Hepatocyte (in vitro differentiated cells): ENCODE measurements at regions not wholly inside any gene's neighbourhood (a gene's known extent, or its start where the extent isn't known, plus 50 kb on each side); places are given as distances from the start of the nearest gene placed in this dataset.

Experiments used
- DNase-seq: peaks from one replicate; pipeline ENCODE4 v3.0.0-alpha.2; 2016; ENCODE audit warnings: low spot score
- H2AFZ ChIP-seq: fragments of 200-600 bp; sonication (generic); 2 replicates; pipeline ENCODE4 v1.6.0; 2016; ENCODE audit warnings: antibody characterized with exemption, mild to moderate bottlenecking
- H3K27ac ChIP-seq: fragments of 200-600 bp; sonication (generic); 2 replicates; pipeline ENCODE4 v1.5.1; 2016; ENCODE audit warnings: mild to moderate bottlenecking
- H3K27me3 ChIP-seq: fragments of 200-600 bp; sonication (generic); 2 replicates; pipeline ENCODE4 v1.6.1; 2016
- H3K36me3 ChIP-seq: fragments of 200-600 bp; sonication (generic); replicated peaks from 2 replicates; pipeline ENCODE4 v1.5.1; 2016; ENCODE audit warnings: low read depth; ENCODE audit not compliant: insufficient read depth
- H3K4me1 ChIP-seq: fragments of 200-600 bp; sonication (generic); 2 replicates; pipeline ENCODE4 v1.5.1; 2016; ENCODE audit warnings: mild to moderate bottlenecking, moderate library complexity; ENCODE audit not compliant: insufficient read depth
- H3K4me2 ChIP-seq: fragments of 200-600 bp; sonication (generic); 2 replicates; pipeline ENCODE4 v1.6.0; 2016
- H3K4me3 ChIP-seq: fragments of 200-600 bp; sonication (generic); 2 replicates; pipeline ENCODE4 v1.5.1; 2016; ENCODE audit warnings: mild to moderate bottlenecking
- H3K79me2 ChIP-seq: fragments of 200-600 bp; sonication (generic); 2 replicates; pipeline ENCODE4 v1.6.0; 2017; ENCODE audit warnings: mild to moderate bottlenecking
- H3K9me2 ChIP-seq: fragments of 200-600 bp; sonication (generic); replicated peaks from 2 replicates; pipeline ENCODE4 v1.6.0; 2017; ENCODE audit warnings: mild to moderate bottlenecking; ENCODE audit not compliant: insufficient read depth
- H3K9me3 ChIP-seq: fragments of 200-600 bp; sonication (generic); 2 replicates; pipeline ENCODE4 v1.5.1; 2016; ENCODE audit warnings: low read depth, mild to moderate bottlenecking
- H4K20me1 ChIP-seq: fragments of 200-600 bp; sonication (generic); 2 replicates; pipeline ENCODE4 v1.6.0; 2016; ENCODE audit warnings: mild to moderate bottlenecking; ENCODE audit not compliant: insufficient read depth, poor library complexity, severe bottlenecking
- CTCF ChIP-seq: fragments of 200-600 bp; sonication (generic); IDR thresholded peaks from 2 replicates; pipeline ENCODE4 v1.5.1; 2016; ENCODE audit warnings: antibody characterized with exemption, mild to moderate bottlenecking; ENCODE audit not compliant: poor library complexity
- EZH2 ChIP-seq: fragments of 200-600 bp; sonication (generic); IDR thresholded peaks from 2 replicates; pipeline ENCODE4 v1.6.1; 2016; ENCODE audit warnings: antibody characterized with exemption, mild to moderate bottlenecking, borderline replicate concordance
- EZH2phosphoT487 ChIP-seq: fragments of 200-600 bp; sonication (generic); IDR thresholded peaks from one replicate; pipeline ENCODE4 v1.6.1; 2018; ENCODE audit warnings: antibody characterized with exemption, mild to moderate bottlenecking, low read depth, moderate library complexity; ENCODE audit not compliant: unreplicated experiment, severe bottlenecking
- WGBS: methylation state at CpG from one replicate; pipeline ENCODE4 v1.1.6; 2016; ENCODE audit warnings: low lambda C conversion rate; ENCODE audit errors: missing lambda C conversion rate; 5-methylcytosine and 5-hydroxymethylcytosine counted together

GRCh38 chr1:239224100-239224499 is 162.3 kb upstream of the CHRM3 start:
- Histone ChIP-seq H3K36me3 (no peaks in the 10 kb centered on the region), H3K27me3 (no peaks in the 10 kb centered on the region), H3K9me2 (no peaks in the 10 kb centered on the region), H3K27ac (no peak overlapping the region), H3K9me3 (peaks cover 13% of the 10 kb centered on the region), H3K4me3 (no peak overlapping the region), H3K4me2 (no peak overlapping the region), H4K20me1 (no peaks in the 10 kb centered on the region), H2AFZ (no peak overlapping the region), H3K4me1 (no peaks in the 10 kb centered on the region), H3K79me2 (no peaks in the 10 kb centered on the region)
- 88% methylated on average over 2 of the region's 2 CpGs for WGBS
- TF ChIP-seq EZH2phosphoT487, result no peak
- no peak for TF ChIP-seq CTCF
- no peak for TF ChIP-seq EZH2
- no peak for DNase-seq

- WGBS, result 70% methylated on average over 1 of the region's 1 CpG
- Histone ChIP-seq H4K20me1 (no peaks in the 10 kb centered on the region), H3K27ac (no peak overlapping the region)
Observed at GRCh38 chr1:239222999-239223398, 163.4 kb upstream of the CHRM3 start.

GRCh38 chr1:239221656-239222055 is 164.7 kb upstream of the CHRM3 start:
- H4K20me1 ChIP-seq, result no peaks in the 10 kb centered on the region
- no peak for TF ChIP-seq CTCF
- TF ChIP-seq EZH2phosphoT487, result no peak
- H3K4me2 ChIP-seq, result no peak overlapping the region
- peaks cover 13% of the 10 kb centered on the region for H3K9me3 ChIP-seq
- DNase-seq, result no peak
- no peak overlapping the region for H3K27ac ChIP-seq
- H3K4me3 ChIP-seq, result no peak overlapping the region
- H3K9me2 ChIP-seq, result no peaks in the 10 kb centered on the region
- no peak overlapping the region for H2AFZ ChIP-seq
- no peaks in the 10 kb centered on the region for H3K36me3 ChIP-seq
- H3K27me3 ChIP-seq, result no peaks in the 10 kb centered on the region
- WGBS, result 96% methylated on average over 2 of the region's 2 CpGs
- H3K79me2 ChIP-seq, result no peaks in the 10 kb centered on the region
- H3K4me1 ChIP-seq, result no peaks in the 10 kb centered on the region

More at GRCh38 chr1:239222999-239223398, 163.4 kb upstream of the CHRM3 start:
- no peaks in the 10 kb centered on the region for H3K9me2 ChIP-seq
- TF ChIP-seq EZH2phosphoT487 (no peak), EZH2 (no peak), CTCF (no peak)
- no peaks in the 10 kb centered on the region for H3K79me2 ChIP-seq
- no peak overlapping the region for H3K4me3 ChIP-seq
- H3K9me3 ChIP-seq, result peaks cover 13% of the 10 kb centered on the region
- no peak for DNase-seq
- no peak overlapping the region for H3K4me2 ChIP-seq
- H3K27me3 ChIP-seq, result no peaks in the 10 kb centered on the region
- H2AFZ ChIP-seq, result no peak overlapping the region
- H3K4me1 ChIP-seq, result no peaks in the 10 kb centered on the region
- no peaks in the 10 kb centered on the region for H3K36me3 ChIP-seq

GRCh38 chr1:239219679-239220078 is 166.7 kb upstream of the CHRM3 start:
- TF ChIP-seq CTCF (no peak), EZH2phosphoT487 (no peak), EZH2 (no peak)
- H3K27me3 ChIP-seq, result no peaks in the 10 kb centered on the region
- no peak overlapping the region for H3K4me3 ChIP-seq
- no peaks in the 10 kb centered on the region for H3K4me1 ChIP-seq
- H3K9me2 ChIP-seq, result no peaks in the 10 kb centered on the region
- DNase-seq, result no peak
- no peaks in the 10 kb centered on the region for H4K20me1 ChIP-seq
- H2AFZ ChIP-seq, result no peak overlapping the region
- no peaks in the 10 kb centered on the region for H3K36me3 ChIP-seq
- H3K9me3 ChIP-seq, result peaks cover 7% of the 10 kb centered on the region
- 75% methylated on average over 2 of the region's 2 CpGs for WGBS
- H3K27ac ChIP-seq, result no peak overlapping the region
- H3K79me2 ChIP-seq, result no peaks in the 10 kb centered on the region
- H3K4me2 ChIP-seq, result no peak overlapping the region
